ENCODE measurements at regions not wholly inside any gene's neighbourhood (a gene's known extent, or its start where the extent isn't known, plus 50 kb on each side); places are given as distances from the start of the nearest gene placed in this dataset.

GRCh38 chr7:85916016-85916415, 727.7 kb upstream of the GRM3 start:
- no peaks in the 10 kb centered on the region for H3K9me3 Mint-ChIP-seq (ENCODE audit: low read depth)
- no peaks in the 10 kb centered on the region for H3K4me1 Mint-ChIP-seq (ENCODE audit: low read depth)
- no peak overlapping the region for H3K27ac Mint-ChIP-seq
- H3K36me3 Mint-ChIP-seq (ENCODE audit: insufficient read depth): no peaks in the 10 kb centered on the region
- no peaks in the 10 kb centered on the region for H3K27me3 Mint-ChIP-seq
- H3K4me3 Mint-ChIP-seq (ENCODE audit: low read depth): no peak overlapping the region
- no peak for TF ChIP-seq CTCF (IDR thresholded peaks at IDR 0.05; ENCODE audit: unreplicated experiment)
- DNase-seq (ENCODE audit: low spot score, unreplicated experiment): no peak

- Mint-ChIP-seq H3K9me3 (ENCODE audit: low read depth) (peaks cover 3% of the 10 kb centered on the region), H3K4me1 (ENCODE audit: low read depth) (no peaks in the 10 kb centered on the region), H3K27me3 (no peaks in the 10 kb centered on the region), H3K4me3 (ENCODE audit: low read depth) (no peak overlapping the region), H3K27ac (no peak overlapping the region), H3K36me3 (ENCODE audit: insufficient read depth) (no peaks in the 10 kb centered on the region)
- no peak for TF ChIP-seq CTCF (IDR thresholded peaks at IDR 0.05; ENCODE audit: unreplicated experiment)
- DNase-seq (ENCODE audit: low spot score, unreplicated experiment): no peak
Measured at GRCh38 chr7:85914437-85914836, 727.6 kb upstream of the SEMA3D start.

- Mint-ChIP-seq H3K27me3 (no peaks in the 10 kb centered on the region), H3K27ac (no peak overlapping the region), H3K9me3 (ENCODE audit: low read depth) (peaks cover 8% of the 10 kb centered on the region), H3K36me3 (ENCODE audit: insufficient read depth) (no peaks in the 10 kb centered on the region), H3K4me3 (ENCODE audit: low read depth) (no peak overlapping the region), H3K4me1 (ENCODE audit: low read depth) (no peaks in the 10 kb centered on the region)
- DNase-seq (ENCODE audit: low spot score, unreplicated experiment): no peak
- no peak for TF ChIP-seq CTCF (IDR thresholded peaks at IDR 0.05; ENCODE audit: unreplicated experiment)
Measured at GRCh38 chr7:85908051-85908450, 721.2 kb upstream of the SEMA3D start.

GRCh38 chr7:85897967-85898366, 711.1 kb upstream of the SEMA3D start:
- no peaks in the 10 kb centered on the region for H3K36me3 Mint-ChIP-seq (ENCODE audit: insufficient read depth)
- TF ChIP-seq CTCF (IDR thresholded peaks at IDR 0.05; ENCODE audit: unreplicated experiment): no peak
- H3K9me3 Mint-ChIP-seq (ENCODE audit: low read depth): no peaks in the 10 kb centered on the region
- peak overlapping the region; percentile 0 for H3K27ac Mint-ChIP-seq
- no peak overlapping the region for H3K4me3 Mint-ChIP-seq (ENCODE audit: low read depth)
- H3K4me1 Mint-ChIP-seq (ENCODE audit: low read depth): peaks cover 3% of the 10 kb centered on the region
- H3K27me3 Mint-ChIP-seq: no peaks in the 10 kb centered on the region
- no peak for DNase-seq (ENCODE audit: low spot score, unreplicated experiment)

GRCh38 chr7:85896531-85896930, 709.7 kb upstream of the SEMA3D start:
- H3K9me3 Mint-ChIP-seq (ENCODE audit: low read depth): no peaks in the 10 kb centered on the region
- H3K4me1 Mint-ChIP-seq (ENCODE audit: low read depth): peaks cover 3% of the 10 kb centered on the region
- H3K4me3 Mint-ChIP-seq (ENCODE audit: low read depth): no peak overlapping the region
- no peak for DNase-seq (ENCODE audit: low spot score, unreplicated experiment)
- no peaks in the 10 kb centered on the region for H3K27me3 Mint-ChIP-seq
- no peaks in the 10 kb centered on the region for H3K36me3 Mint-ChIP-seq (ENCODE audit: insufficient read depth)
- TF ChIP-seq CTCF (IDR thresholded peaks at IDR 0.05; ENCODE audit: unreplicated experiment): no peak
- no peak overlapping the region for H3K27ac Mint-ChIP-seq
